ENCODE measurements at regions not wholly inside any gene's neighbourhood (a gene's known extent, or its start where the extent isn't known, plus 50 kb on each side); places are given as distances from the start of the nearest gene placed in this dataset.

DNA sequence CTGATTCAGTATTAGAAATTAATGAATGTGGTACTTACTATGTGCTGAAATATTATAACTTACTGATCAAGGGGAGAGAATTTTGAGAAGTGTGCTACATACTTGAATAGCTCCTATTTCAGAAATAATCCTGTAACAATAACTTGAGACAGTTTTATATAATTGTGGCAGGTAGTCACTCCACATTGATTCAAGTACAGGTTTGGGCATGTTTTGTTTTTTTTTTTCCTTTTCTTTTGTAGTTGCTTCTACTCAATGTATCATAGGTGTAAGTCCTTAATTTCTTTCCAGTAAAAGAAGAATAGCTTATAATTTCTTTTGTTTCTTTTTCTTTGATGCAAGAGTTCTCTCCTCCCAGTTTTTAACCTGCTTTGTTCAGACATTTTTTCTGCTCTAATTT lies 86.1 kb upstream of the ADGRL2 start:
- TF ChIP-seq EZH2 (IDR thresholded peaks at IDR 0.05; ENCODE audit: insufficient read depth, poor library complexity, severe bottlenecking) (no peak), EZH2phosphoT487 (IDR thresholded peaks at IDR 0.05; ENCODE audit: insufficient read depth, low read depth) (no peak)

Data from GM23248 (cell line).